ENCODE measurements at regions not wholly inside any gene's neighbourhood (a gene's known extent, or its start where the extent isn't known, plus 50 kb on each side); places are given as distances from the start of the nearest gene placed in this dataset.

DNA sequence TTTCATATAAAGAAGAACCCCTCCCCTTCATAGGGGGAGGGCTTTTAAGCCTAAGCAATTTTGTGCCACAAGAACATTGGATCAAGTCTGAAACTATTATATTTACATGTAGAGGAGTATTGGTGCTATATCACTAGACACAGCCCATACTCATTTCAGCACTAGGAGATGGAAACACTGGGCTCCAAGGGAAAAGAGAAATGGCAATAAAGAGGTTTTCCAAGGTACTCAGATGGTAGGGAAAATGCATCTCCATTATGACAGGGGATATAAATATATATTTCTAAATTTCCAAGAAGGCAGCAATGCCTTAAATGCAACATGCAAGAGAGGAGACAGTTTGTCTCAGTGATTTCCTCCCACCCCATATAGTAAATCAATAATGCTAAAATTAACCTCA is 209.0 kb downstream of the RAB38 start:
- H3K9ac ChIP-seq (ENCODE audit: low read depth in 1 of 2, low read length in 2 of 2) = no peak overlapping the region
- no peak for DNase-seq (ENCODE audit: low spot score)
- H3K27ac ChIP-seq (ENCODE audit: low read depth in 1 of 2, low read length in 2 of 2) = no peak overlapping the region
- H3K4me1 ChIP-seq (ENCODE audit: control insufficient read depth in 4 of 4, insufficient read depth in 4 of 4, low read length in 3 of 4) = no peaks in the 10 kb centered on the region
- H3K27me3 ChIP-seq (ENCODE audit: control insufficient read depth in 4 of 4, insufficient read depth in 4 of 4, low read length in 3 of 4) = no peaks in the 10 kb centered on the region
- no peaks in the 10 kb centered on the region for H3K9me3 ChIP-seq (ENCODE audit: control insufficient read depth in 4 of 4, low read length in 3 of 4)
- no peaks in the 10 kb centered on the region for H3K36me3 ChIP-seq (ENCODE audit: control insufficient read depth in 4 of 4, insufficient read depth in 3 of 4, low read depth in 1 of 4, low read length in 3 of 4)
- H3K4me3 ChIP-seq (ENCODE audit: low read depth in 1 of 3, low read length in 3 of 3) = no peak overlapping the region
- TF ChIP-seq GABPA (IDR thresholded peaks at IDR 0.05 in 1 of 2, conservative IDR thresholded peaks at IDR 0.05 in 1 of 2) = no peak
- no peak for TF ChIP-seq JUND (IDR thresholded peaks at IDR 0.05)
- TF ChIP-seq TAF1 (conservative IDR thresholded peaks at IDR 0.05) = no peak
- TF ChIP-seq RAD21 (IDR thresholded peaks at IDR 0.05) = no peak
- TF ChIP-seq, protein P1, sequence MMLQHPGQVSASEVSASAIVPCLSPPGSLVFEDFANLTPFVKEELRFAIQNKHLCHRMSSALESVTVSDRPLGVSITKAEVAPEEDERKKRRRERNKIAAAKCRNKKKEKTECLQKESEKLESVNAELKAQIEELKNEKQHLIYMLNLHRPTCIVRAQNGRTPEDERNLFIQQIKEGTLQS (IDR thresholded peaks at IDR 0.05) = no peak
- no peak for TF ChIP-seq ZBTB33 (IDR thresholded peaks at IDR 0.05)
- no peak for TF ChIP-seq RXRA (IDR thresholded peaks at IDR 0.05)
- TF ChIP-seq FOXA2 (IDR thresholded peaks at IDR 0.05) = no peak

DNA sequence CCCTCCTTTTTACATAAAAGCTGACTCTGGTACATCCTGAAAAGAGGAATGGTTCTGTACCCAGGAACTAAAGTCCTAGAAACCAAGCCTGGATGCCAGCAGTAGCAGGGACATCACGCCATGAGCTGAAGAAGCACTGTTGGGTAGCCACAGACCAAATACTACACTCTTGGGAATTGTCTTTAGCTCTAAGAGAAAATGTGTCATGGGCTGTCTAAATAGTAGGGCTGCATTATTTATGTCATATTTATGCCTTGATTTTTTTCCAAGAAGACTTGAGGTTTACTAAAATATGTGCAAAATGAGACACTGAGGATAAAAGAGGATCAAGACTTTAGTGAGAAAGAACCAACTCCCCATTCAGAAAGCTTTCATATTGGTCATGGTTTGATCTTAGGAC is 213.6 kb downstream of the RAB38 start:
- TF ChIP-seq RAD21 (IDR thresholded peaks at IDR 0.05) (no peak), HNF4A (conservative IDR thresholded peaks at IDR 0.05) (no peak), SP1 (IDR thresholded peaks at IDR 0.05) (no peak), REST (IDR thresholded peaks at IDR 0.05) (no peak), YY1 (IDR thresholded peaks at IDR 0.05) (no peak), JUND (IDR thresholded peaks at IDR 0.05) (no peak), FOXA2 (IDR thresholded peaks at IDR 0.05) (no peak), HNF4G (IDR thresholded peaks at IDR 0.05) (no peak), ZBTB33 (IDR thresholded peaks at IDR 0.05) (no peak), FOXA1 (IDR thresholded peaks at IDR 0.05) (no peak), EGR1 (IDR thresholded peaks at IDR 0.05; ENCODE audit: low read depth in 2 of 2) (no peak)
- TF ChIP-seq, protein P1 (IDR thresholded peaks at IDR 0.05) = no peak
- TF ChIP-seq, protein P2, sequence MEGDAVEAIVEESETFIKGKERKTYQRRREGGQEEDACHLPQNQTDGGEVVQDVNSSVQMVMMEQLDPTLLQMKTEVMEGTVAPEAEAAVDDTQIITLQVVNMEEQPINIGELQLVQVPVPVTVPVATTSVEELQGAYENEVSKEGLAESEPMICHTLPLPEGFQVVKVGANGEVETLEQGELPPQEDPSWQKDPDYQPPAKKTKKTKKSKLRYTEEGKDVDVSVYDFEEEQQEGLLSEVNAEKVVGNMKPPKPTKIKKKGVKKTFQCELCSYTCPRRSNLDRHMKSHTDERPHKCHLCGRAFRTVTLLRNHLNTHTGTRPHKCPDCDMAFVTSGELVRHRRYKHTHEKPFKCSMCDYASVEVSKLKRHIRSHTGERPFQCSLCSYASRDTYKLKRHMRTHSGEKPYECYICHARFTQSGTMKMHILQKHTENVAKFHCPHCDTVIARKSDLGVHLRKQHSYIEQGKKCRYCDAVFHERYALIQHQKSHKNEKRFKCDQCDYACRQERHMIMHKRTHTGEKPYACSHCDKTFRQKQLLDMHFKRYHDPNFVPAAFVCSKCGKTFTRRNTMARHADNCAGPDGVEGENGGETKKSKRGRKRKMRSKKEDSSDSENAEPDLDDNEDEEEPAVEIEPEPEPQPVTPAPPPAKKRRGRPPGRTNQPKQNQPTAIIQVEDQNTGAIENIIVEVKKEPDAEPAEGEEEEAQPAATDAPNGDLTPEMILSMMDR (IDR thresholded peaks at IDR 0.05; ENCODE audit: low read depth, low read length, missing input control) = no peak
- H3K27me3 ChIP-seq (ENCODE audit: control insufficient read depth in 4 of 4, insufficient read depth in 4 of 4, low read length in 3 of 4) = no peaks in the 10 kb centered on the region
- DNase-seq (ENCODE audit: low spot score) = no peak

More for the DNA sequence above, 213.6 kb downstream of the RAB38 start:
- H3K36me3 ChIP-seq (ENCODE audit: control insufficient read depth in 4 of 4, insufficient read depth in 3 of 4, low read depth in 1 of 4, low read length in 3 of 4) = no peaks in the 10 kb centered on the region
- no peak overlapping the region for H3K27ac ChIP-seq (ENCODE audit: low read depth in 1 of 2, low read length in 2 of 2)
- no peak overlapping the region for H3K9ac ChIP-seq (ENCODE audit: low read depth in 1 of 2, low read length in 2 of 2)
- H3K4me3 ChIP-seq (ENCODE audit: low read depth in 1 of 3, low read length in 3 of 3) = no peak overlapping the region
- H3K9me3 ChIP-seq (ENCODE audit: control insufficient read depth in 4 of 4, low read length in 3 of 4) = no peaks in the 10 kb centered on the region
- no peaks in the 10 kb centered on the region for H3K4me1 ChIP-seq (ENCODE audit: control insufficient read depth in 4 of 4, insufficient read depth in 4 of 4, low read length in 3 of 4)
- 65% methylated on average over 1 of the region's 1 CpG for WGBS

All from liver (tissue), 8 donors.